Stimulated activated naive CD8-positive, alpha-beta T cell treated with anti-CD3 and anti-CD28 coated beads, Interleukin-15, amount 100 ng/mL, for 72 hours (primary cell): ENCODE measurements at regions not wholly inside any gene's neighbourhood (a gene's known extent, or its start where the extent isn't known, plus 50 kb on each side); places are given as distances from the start of the nearest gene placed in this dataset.
A peak's percentile ranks its signal among the peaks of the same experiment; 100 is the strongest.
"Not testable (repeated sequence)": the region's sequence is repeated elsewhere in the genome, so short reads cannot be mapped to it uniquely, and the experiment has no call there.

Source experiments
- ATAC-seq: fragments of 150-1000 bp; cut with Tn5 transposase; 2 replicates; pipeline ENCODE4 v1.10.0; 2021; ENCODE audit warnings: mild to moderate bottlenecking, moderate library complexity
- DNase-seq, 2 donors: peaks; one replicate each; pipeline ENCODE4 v3.0.0; 2021 to 2022
- H3K27ac Mint-ChIP-seq, 2 donors: one replicate each; pipeline ENCODE4 v1.8.0; 2022; ENCODE audit warnings: mild to moderate bottlenecking in 2 of 2, mixed read lengths in 2 of 2, moderate library complexity in 2 of 2
- H3K27me3 Mint-ChIP-seq: one replicate; pipeline ENCODE4 v1.8.0; 2022; ENCODE audit warnings: mixed read lengths
- H3K4me1 Mint-ChIP-seq: one replicate; pipeline ENCODE4 v1.8.0; 2022; ENCODE audit warnings: mild to moderate bottlenecking, mixed read lengths
- H3K4me3 Mint-ChIP-seq, 2 donors: one replicate each; pipeline ENCODE4 v1.8.0; 2022; ENCODE audit warnings: mild to moderate bottlenecking in 2 of 2, mixed read lengths in 2 of 2, moderate library complexity in 1 of 2
- H3K9me3 Mint-ChIP-seq, 2 donors: one replicate each; pipeline ENCODE4 v1.8.0; 2022; ENCODE audit warnings: mixed read lengths in 2 of 2

GRCh38 chr12:105467710-105468366, 137.3 kb downstream of the C12orf75 start:
- H3K9me3 Mint-ChIP-seq, result no peaks in the 10 kb centered on the region
- H3K27me3 Mint-ChIP-seq, result peaks cover 13% of the 10 kb centered on the region
- H3K4me1 Mint-ChIP-seq, result no peaks in the 10 kb centered on the region
- ATAC-seq (no peak), DNase-seq (no peak)
- H3K27ac Mint-ChIP-seq, result no peak overlapping the region
- H3K4me3 Mint-ChIP-seq, result no peak overlapping the region

- H3K4me1 Mint-ChIP-seq, result no peaks in the 10 kb centered on the region
- no peaks in the 10 kb centered on the region for H3K9me3 Mint-ChIP-seq
- ATAC-seq, result no peak
- no peak for DNase-seq
- H3K4me3 Mint-ChIP-seq, result no peak overlapping the region
- H3K27me3 Mint-ChIP-seq, result peaks cover 13% of the 10 kb centered on the region
- H3K27ac Mint-ChIP-seq, result no peak overlapping the region
These were observed 138.0 kb downstream of the C12orf75 start for GRCh38 chr12:105468464-105468863.

- Mint-ChIP-seq H3K9me3 (no peaks in the 10 kb centered on the region), H3K27me3 (peaks cover 16% of the 10 kb centered on the region), H3K4me1 (no peaks in the 10 kb centered on the region), H3K27ac (no peak overlapping the region), H3K4me3 (no peak overlapping the region)
- ATAC-seq (no peak), DNase-seq (no peak)
These were observed 138.7 kb downstream of the C12orf75 start for GRCh38 chr12:105469211-105469610.

GRCh38 chr12:105469701-105470100, 139.2 kb downstream of the C12orf75 start:
- no peaks in the 10 kb centered on the region for H3K9me3 Mint-ChIP-seq
- no peak overlapping the region for H3K4me3 Mint-ChIP-seq
- H3K27me3 Mint-ChIP-seq, result peaks cover 21% of the 10 kb centered on the region
- H3K27ac Mint-ChIP-seq, result no peak overlapping the region
- ATAC-seq, result no peak
- no peaks in the 10 kb centered on the region for H3K4me1 Mint-ChIP-seq
- no peak for DNase-seq

GRCh38 chr12:105470102-105470501, 139.6 kb downstream of the C12orf75 start:
- Mint-ChIP-seq H3K27me3 (peaks cover 21% of the 10 kb centered on the region), H3K9me3 (no peaks in the 10 kb centered on the region), H3K27ac (no peak overlapping the region), H3K4me3 (no peak overlapping the region), H3K4me1 (no peaks in the 10 kb centered on the region)
- DNase-seq (no peak), ATAC-seq (no peak)

- no peak for DNase-seq
- ATAC-seq, result no peak
These were observed 140.1 kb downstream of the C12orf75 start for GRCh38 chr12:105470601-105471000.

GRCh38 chr12:105474672-105475071, 144.2 kb downstream of the C12orf75 start:
- no peak for ATAC-seq
- DNase-seq, result no peak

More at GRCh38 chr12:105470601-105471000, 140.1 kb downstream of the C12orf75 start:
- H3K27me3 Mint-ChIP-seq, result peaks cover 21% of the 10 kb centered on the region
- H3K27ac Mint-ChIP-seq, result no peak overlapping the region
- no peaks in the 10 kb centered on the region for H3K9me3 Mint-ChIP-seq
- H3K4me3 Mint-ChIP-seq, result no peak overlapping the region
- H3K4me1 Mint-ChIP-seq, result no peaks in the 10 kb centered on the region

GRCh38 chr12:105476616-105477015, 146.1 kb downstream of the C12orf75 start:
- peak overlapping the region in 1 of 2 donors; percentile 20 for H3K27ac Mint-ChIP-seq
- no peaks in the 10 kb centered on the region for H3K9me3 Mint-ChIP-seq
- DNase-seq (no peak), ATAC-seq (peak; percentile 61)
- no peak overlapping the region for H3K4me3 Mint-ChIP-seq
- H3K4me1 Mint-ChIP-seq, result no peaks in the 10 kb centered on the region
- peaks cover 8% of the 10 kb centered on the region for H3K27me3 Mint-ChIP-seq

More at GRCh38 chr12:105474672-105475071, 144.2 kb downstream of the C12orf75 start:
- H3K9me3 Mint-ChIP-seq, result no peaks in the 10 kb centered on the region
- H3K4me1 Mint-ChIP-seq, result no peaks in the 10 kb centered on the region
- H3K4me3 Mint-ChIP-seq, result no peak overlapping the region
- peaks cover 8% of the 10 kb centered on the region for H3K27me3 Mint-ChIP-seq
- H3K27ac Mint-ChIP-seq, result no peak overlapping the region

GRCh38 chr12:105477873-105478272, 147.4 kb downstream of the C12orf75 start:
- Mint-ChIP-seq H3K4me1 (no peaks in the 10 kb centered on the region), H3K4me3 (no peak overlapping the region), H3K27ac (no peak overlapping the region)

GRCh38 chr12:105478788-105479187, 148.3 kb downstream of the C12orf75 start:
- H3K27me3 Mint-ChIP-seq, result peaks cover 22% of the 10 kb centered on the region
- not testable (repeated sequence) for DNase-seq, ATAC-seq, H3K9me3 Mint-ChIP-seq, H3K4me3 Mint-ChIP-seq, H3K4me1 Mint-ChIP-seq, H3K27ac Mint-ChIP-seq

More at GRCh38 chr12:105477873-105478272, 147.4 kb downstream of the C12orf75 start:
- ATAC-seq (no peak), DNase-seq (no peak)
- Mint-ChIP-seq H3K9me3 (no peaks in the 10 kb centered on the region), H3K27me3 (peaks cover 13% of the 10 kb centered on the region)

- Mint-ChIP-seq H3K27me3 (peaks cover 18% of the 10 kb centered on the region), H3K27ac (no peak overlapping the region), H3K4me1 (no peaks in the 10 kb centered on the region), H3K4me3 (no peak overlapping the region), H3K9me3 (no peaks in the 10 kb centered on the region)
- DNase-seq, result no peak
- no peak for ATAC-seq
These were observed 149.2 kb downstream of the C12orf75 start for GRCh38 chr12:105479710-105480109.

GRCh38 chr12:105480162-105480561, 149.7 kb downstream of the C12orf75 start:
- no peak overlapping the region for H3K4me3 Mint-ChIP-seq
- H3K27ac Mint-ChIP-seq, result no peak overlapping the region
- DNase-seq (no peak), ATAC-seq (no peak)
- H3K4me1 Mint-ChIP-seq, result no peaks in the 10 kb centered on the region
- no peaks in the 10 kb centered on the region for H3K9me3 Mint-ChIP-seq
- peaks cover 18% of the 10 kb centered on the region for H3K27me3 Mint-ChIP-seq

- DNase-seq, result no peak
- ATAC-seq, result no peak
- Mint-ChIP-seq H3K4me1 (no peaks in the 10 kb centered on the region), H3K4me3 (no peak overlapping the region), H3K9me3 (no peaks in the 10 kb centered on the region), H3K27ac (no peak overlapping the region), H3K27me3 (peaks cover 18% of the 10 kb centered on the region)
These were observed 151.2 kb downstream of the C12orf75 start for GRCh38 chr12:105481392-105482300.

GRCh38 chr12:105482951-105483350, 152.5 kb downstream of the C12orf75 start:
- no peaks in the 10 kb centered on the region for H3K4me1 Mint-ChIP-seq
- H3K4me3 Mint-ChIP-seq, result no peak overlapping the region
- peaks cover 18% of the 10 kb centered on the region for H3K27me3 Mint-ChIP-seq
- ATAC-seq, result no peak
- no peak for DNase-seq
- no peak overlapping the region for H3K27ac Mint-ChIP-seq
- H3K9me3 Mint-ChIP-seq, result no peaks in the 10 kb centered on the region

- no peaks in the 10 kb centered on the region for H3K4me1 Mint-ChIP-seq
- H3K27me3 Mint-ChIP-seq, result peaks cover 18% of the 10 kb centered on the region
- no peak overlapping the region for H3K27ac Mint-ChIP-seq
- ATAC-seq (no peak), DNase-seq (no peak)
- H3K4me3 Mint-ChIP-seq, result no peak overlapping the region
- no peaks in the 10 kb centered on the region for H3K9me3 Mint-ChIP-seq
These were observed 153.2 kb downstream of the C12orf75 start for GRCh38 chr12:105483691-105484090.

- ATAC-seq (no peak), DNase-seq (no peak)
- Mint-ChIP-seq H3K4me3 (no peak overlapping the region), H3K27ac (no peak overlapping the region), H3K27me3 (peaks cover 18% of the 10 kb centered on the region), H3K9me3 (no peaks in the 10 kb centered on the region), H3K4me1 (no peaks in the 10 kb centered on the region)
These were observed 154.9 kb downstream of the C12orf75 start for GRCh38 chr12:105485321-105485910.
